ENCODE measurements at regions not wholly inside any gene's neighbourhood (a gene's known extent, or its start where the extent isn't known, plus 50 kb on each side); places are given as distances from the start of the nearest gene placed in this dataset.
"Not testable (repeated sequence)": the region's sequence is repeated elsewhere in the genome, so short reads cannot be mapped to it uniquely, and the experiment has no call there.

GRCh38 chr9:108803428-108804065, 52.2 kb downstream of the ACTL7B start:
- DNase-seq = no peak

GRCh38 chr9:108802967-108803366, 52.8 kb downstream of the ACTL7B start:
- DNase-seq = no peak

- no peak for DNase-seq
Observed at GRCh38 chr9:108801949-108802348, 53.8 kb downstream of the ACTL7B start.

GRCh38 chr9:108800632-108801099, 55.1 kb downstream of the ACTL7B start:
- peak; percentile 25 for DNase-seq

GRCh38 chr9:108793573-108793972, 62.2 kb downstream of the ACTL7B start:
- DNase-seq = no peak

- no peak for DNase-seq
Observed at GRCh38 chr9:108789742-108790141, 66.0 kb downstream of the ACTL7B start.

GRCh38 chr9:108787690-108788048, 68.1 kb downstream of the ACTL7B start:
- DNase-seq = no peak

- peak; percentile 21 for DNase-seq
Observed at GRCh38 chr9:108786901-108787689, 68.7 kb downstream of the ACTL7B start.

- no peak for DNase-seq
Observed at GRCh38 chr9:108786322-108786721, 69.5 kb downstream of the ACTL7B start.

- DNase-seq = peak; percentile 46
Observed at GRCh38 chr9:108784998-108785397, 70.8 kb downstream of the ACTL7B start.

- DNase-seq = peak; percentile 61
Observed at GRCh38 chr9:108783731-108784495, 71.9 kb downstream of the ACTL7B start.

- DNase-seq = peak; percentile 78
Observed at GRCh38 chr9:108783326-108783725, 72.5 kb downstream of the ACTL7B start.

GRCh38 chr9:108780942-108781734, 74.6 kb downstream of the ACTL7B start:
- DNase-seq = no peak

GRCh38 chr9:108779551-108780325, 76.0 kb downstream of the ACTL7B start:
- DNase-seq = no peak

GRCh38 chr9:108776920-108777639, 78.7 kb downstream of the ACTL7B start:
- DNase-seq = no peak

GRCh38 chr9:108775901-108776306, 79.9 kb downstream of the ACTL7B start:
- DNase-seq = peak; percentile 44

- DNase-seq = not testable (repeated sequence)
Observed at GRCh38 chr9:108774088-108774487, 81.7 kb downstream of the ACTL7B start.

- DNase-seq = no peak
Observed at GRCh38 chr9:108772301-108772894, 83.4 kb downstream of the ACTL7B start.

GRCh38 chr9:108768744-108769143, 87.0 kb downstream of the ACTL7B start:
- DNase-seq = no peak

GRCh38 chr9:108766626-108767161, 89.1 kb downstream of the ACTL7B start:
- DNase-seq = no peak

Measured in femur (tissue), 1 donor.